Neural progenitor cell (in vitro differentiated cells): ENCODE measurements at regions not wholly inside any gene's neighbourhood (a gene's known extent, or its start where the extent isn't known, plus 50 kb on each side); places are given as distances from the start of the nearest gene placed in this dataset.

Experiments used
- EZH2phosphoT487 ChIP-seq: fragments of 200-600 bp; sonication (generic); IDR thresholded peaks from 2 replicates; pipeline ENCODE4 v1.6.1; 2017; ENCODE audit warnings: antibody characterized with exemption
- TF ChIP-seq, protein P1 (sequence below): fragments of 200-600 bp; sonication (generic); IDR thresholded peaks from 2 replicates; pipeline ENCODE4 v1.5.1; 2017; ENCODE audit warnings: antibody characterized with exemption, mild to moderate bottlenecking

- TF ChIP-seq, protein P1, sequence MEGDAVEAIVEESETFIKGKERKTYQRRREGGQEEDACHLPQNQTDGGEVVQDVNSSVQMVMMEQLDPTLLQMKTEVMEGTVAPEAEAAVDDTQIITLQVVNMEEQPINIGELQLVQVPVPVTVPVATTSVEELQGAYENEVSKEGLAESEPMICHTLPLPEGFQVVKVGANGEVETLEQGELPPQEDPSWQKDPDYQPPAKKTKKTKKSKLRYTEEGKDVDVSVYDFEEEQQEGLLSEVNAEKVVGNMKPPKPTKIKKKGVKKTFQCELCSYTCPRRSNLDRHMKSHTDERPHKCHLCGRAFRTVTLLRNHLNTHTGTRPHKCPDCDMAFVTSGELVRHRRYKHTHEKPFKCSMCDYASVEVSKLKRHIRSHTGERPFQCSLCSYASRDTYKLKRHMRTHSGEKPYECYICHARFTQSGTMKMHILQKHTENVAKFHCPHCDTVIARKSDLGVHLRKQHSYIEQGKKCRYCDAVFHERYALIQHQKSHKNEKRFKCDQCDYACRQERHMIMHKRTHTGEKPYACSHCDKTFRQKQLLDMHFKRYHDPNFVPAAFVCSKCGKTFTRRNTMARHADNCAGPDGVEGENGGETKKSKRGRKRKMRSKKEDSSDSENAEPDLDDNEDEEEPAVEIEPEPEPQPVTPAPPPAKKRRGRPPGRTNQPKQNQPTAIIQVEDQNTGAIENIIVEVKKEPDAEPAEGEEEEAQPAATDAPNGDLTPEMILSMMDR = no peak
- TF ChIP-seq EZH2phosphoT487 = no peak
Measured at GRCh38 chr4:141530627-141531026, 105.8 kb upstream of the IL15 start.
